Caki2 (cell line): ENCODE measurements at regions not wholly inside any gene's neighbourhood (a gene's known extent, or its start where the extent isn't known, plus 50 kb on each side); places are given as distances from the start of the nearest gene placed in this dataset.

ENCODE experiments used
- DNase-seq: peaks from one replicate; pipeline ENCODE4 v3.0.0-alpha.2; 2015; ENCODE audit warnings: low read depth
- in situ Hi-C: cut with HindIII; loops from 2 replicates; pipeline ENCODE4 v1.10.0; 2016; ENCODE audit warnings: low sequenced_read_pairs, low pct_unique_long_range_greater_than_20kb, mixed read lengths

GRCh38 chr4:121541696-121542095 is 155.1 kb downstream of the ANXA5 start:
- DNase-seq = no peak
- in situ Hi-C loops = no loop called here

GRCh38 chr4:121535351-121535750 is 154.5 kb upstream of the QRFPR start:
- in situ Hi-C loops = no loop called here
- no peak for DNase-seq

- no peak for DNase-seq
- in situ Hi-C loops = no loop called here
Measured at GRCh38 chr4:121534187-121534586, 153.4 kb upstream of the QRFPR start.

GRCh38 chr4:121526509-121526908 is 145.7 kb upstream of the QRFPR start:
- no peak for DNase-seq
- in situ Hi-C loops = no loop called here

- no peak for DNase-seq
- in situ Hi-C loops = no loop called here
Measured at GRCh38 chr4:121519236-121519838, 138.5 kb upstream of the QRFPR start.

- in situ Hi-C loops = no loop called here
Measured at GRCh38 chr4:121517241-121517640, 136.4 kb upstream of the QRFPR start.

GRCh38 chr4:121514443-121514842 is 133.6 kb upstream of the QRFPR start:
- in situ Hi-C loops = no loop called here
- no peak for DNase-seq

More at GRCh38 chr4:121517241-121517640, 136.4 kb upstream of the QRFPR start:
- DNase-seq = no peak

GRCh38 chr4:121510341-121510874 is 129.6 kb upstream of the QRFPR start:
- in situ Hi-C loops = no loop called here
- DNase-seq = no peak

- DNase-seq = no peak
- in situ Hi-C loops = no loop called here
Measured at GRCh38 chr4:121485190-121485804, 104.5 kb upstream of the QRFPR start.

GRCh38 chr4:121484633-121485032 is 103.8 kb upstream of the QRFPR start:
- peak; percentile 23 for DNase-seq
- in situ Hi-C loops = no loop called here

- in situ Hi-C loops = no loop called here
- no peak for DNase-seq
Measured at GRCh38 chr4:121479808-121480207, 99.0 kb upstream of the QRFPR start.

GRCh38 chr4:121477480-121477879 is 96.7 kb upstream of the QRFPR start:
- in situ Hi-C loops = no loop called here
- no peak for DNase-seq

GRCh38 chr4:121477079-121477478 is 96.3 kb upstream of the QRFPR start:
- DNase-seq = no peak
- in situ Hi-C loops = no loop called here

GRCh38 chr4:121472937-121473721 is 92.3 kb upstream of the QRFPR start:
- in situ Hi-C loops = no loop called here

GRCh38 chr4:121464854-121465253 is 84.0 kb upstream of the QRFPR start:
- in situ Hi-C loops = no loop called here
- no peak for DNase-seq

More at GRCh38 chr4:121472937-121473721, 92.3 kb upstream of the QRFPR start:
- no peak for DNase-seq

GRCh38 chr4:121462660-121463261 is 81.9 kb upstream of the QRFPR start:
- in situ Hi-C loops = no loop called here
- peak; percentile 47 for DNase-seq

- in situ Hi-C loops = no loop called here
- DNase-seq = no peak
Measured at GRCh38 chr4:121459026-121459425, 78.2 kb upstream of the QRFPR start.

GRCh38 chr4:121457278-121457875 is 76.6 kb upstream of the QRFPR start:
- in situ Hi-C loops = no loop called here

More at GRCh38 chr4:121457278-121457875, 76.6 kb upstream of the QRFPR start:
- no peak for DNase-seq
